Spleen (tissue), 7 donors: ENCODE measurements at regions not wholly inside any gene's neighbourhood (a gene's known extent, or its start where the extent isn't known, plus 50 kb on each side); places are given as distances from the start of the nearest gene placed in this dataset.
"Not testable (repeated sequence)": the region's sequence is repeated elsewhere in the genome, so short reads cannot be mapped to it uniquely, and the experiment has no call there.

ENCODE experiments used
- POLR2A ChIP-seq, 3 donors: fragments of 450-650 bp; IDR thresholded peaks; one replicate each; pipeline ENCODE4 v1.5.1; 2017; ENCODE audit warnings: antibody characterized with exemption in 3 of 3, mild to moderate bottlenecking in 1 of 3
- POLR2AphosphoS5 ChIP-seq, 3 donors: sonication (generic); formaldehyde crosslinking; IDR thresholded peaks; one replicate each; pipeline ENCODE4 v1.5.1; 2017; ENCODE audit warnings: antibody characterized with exemption in 3 of 3
- TF ChIP-seq, protein P1 (sequence below), 11 experiments: fragments of 200-600 bp in 7 of 11; fragments of 450-650 bp in 4 of 11; sonication (generic) in 4 of 11; IDR thresholded peaks in 8 of 11; conservative IDR thresholded peaks in 3 of 11; 1 replicate in 7 of 11; 2 replicates in 4 of 11; pipeline versions ENCODE4 v1.4.0 to v1.8.0; 2016 to 2021; ENCODE audit warnings: antibody characterized with exemption in 11 of 11, inconsistent platforms in 4 of 11, mild to moderate bottlenecking in 1 of 11
- donor health status: DM: no; HTN: no; CAD: no; lungs with moderate emphysema.
- donor health status: DM: no; HTN: no; CAD: no.
- donor health status: DM: no; HTN: no; CAD: no.

DNA sequence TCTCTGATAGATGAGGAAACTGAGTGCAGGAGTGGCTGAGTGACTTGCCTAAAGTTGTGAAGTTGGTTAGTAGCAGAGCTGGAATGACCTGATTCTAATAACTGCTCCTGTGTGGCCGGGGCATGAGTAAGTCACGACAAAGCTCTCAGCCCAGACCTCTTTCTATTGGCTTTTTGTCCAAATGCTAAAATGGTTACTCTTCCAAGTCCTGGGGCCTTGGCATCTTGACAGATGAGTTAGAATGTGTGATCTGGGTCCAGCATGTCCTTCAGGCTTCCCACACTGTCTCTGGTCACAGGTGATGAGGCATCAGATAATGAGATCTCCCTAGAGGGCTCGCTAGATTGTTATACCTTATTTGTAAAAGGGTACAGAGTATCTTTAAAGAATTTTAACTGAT lies 260.5 kb upstream of the CHAC2 start:
- TF ChIP-seq POLR2AphosphoS5, POLR2A (IDR thresholded peaks at IDR 0.05): not testable (repeated sequence)
- TF ChIP-seq, protein P1, sequence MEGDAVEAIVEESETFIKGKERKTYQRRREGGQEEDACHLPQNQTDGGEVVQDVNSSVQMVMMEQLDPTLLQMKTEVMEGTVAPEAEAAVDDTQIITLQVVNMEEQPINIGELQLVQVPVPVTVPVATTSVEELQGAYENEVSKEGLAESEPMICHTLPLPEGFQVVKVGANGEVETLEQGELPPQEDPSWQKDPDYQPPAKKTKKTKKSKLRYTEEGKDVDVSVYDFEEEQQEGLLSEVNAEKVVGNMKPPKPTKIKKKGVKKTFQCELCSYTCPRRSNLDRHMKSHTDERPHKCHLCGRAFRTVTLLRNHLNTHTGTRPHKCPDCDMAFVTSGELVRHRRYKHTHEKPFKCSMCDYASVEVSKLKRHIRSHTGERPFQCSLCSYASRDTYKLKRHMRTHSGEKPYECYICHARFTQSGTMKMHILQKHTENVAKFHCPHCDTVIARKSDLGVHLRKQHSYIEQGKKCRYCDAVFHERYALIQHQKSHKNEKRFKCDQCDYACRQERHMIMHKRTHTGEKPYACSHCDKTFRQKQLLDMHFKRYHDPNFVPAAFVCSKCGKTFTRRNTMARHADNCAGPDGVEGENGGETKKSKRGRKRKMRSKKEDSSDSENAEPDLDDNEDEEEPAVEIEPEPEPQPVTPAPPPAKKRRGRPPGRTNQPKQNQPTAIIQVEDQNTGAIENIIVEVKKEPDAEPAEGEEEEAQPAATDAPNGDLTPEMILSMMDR (IDR thresholded peaks at IDR 0.05 in 8 of 11, conservative IDR thresholded peaks at IDR 0.05 in 3 of 11) = not testable (repeated sequence)
